CD4-positive, alpha-beta T cell treated with Interferon gamma for 1 hour (primary cell): ENCODE measurements at regions not wholly inside any gene's neighbourhood (a gene's known extent, or its start where the extent isn't known, plus 50 kb on each side); places are given as distances from the start of the nearest gene placed in this dataset.

Experiments
- DNase-seq: peaks from one replicate; pipeline ENCODE4 v3.0.0-alpha.2; 2020

DNA sequence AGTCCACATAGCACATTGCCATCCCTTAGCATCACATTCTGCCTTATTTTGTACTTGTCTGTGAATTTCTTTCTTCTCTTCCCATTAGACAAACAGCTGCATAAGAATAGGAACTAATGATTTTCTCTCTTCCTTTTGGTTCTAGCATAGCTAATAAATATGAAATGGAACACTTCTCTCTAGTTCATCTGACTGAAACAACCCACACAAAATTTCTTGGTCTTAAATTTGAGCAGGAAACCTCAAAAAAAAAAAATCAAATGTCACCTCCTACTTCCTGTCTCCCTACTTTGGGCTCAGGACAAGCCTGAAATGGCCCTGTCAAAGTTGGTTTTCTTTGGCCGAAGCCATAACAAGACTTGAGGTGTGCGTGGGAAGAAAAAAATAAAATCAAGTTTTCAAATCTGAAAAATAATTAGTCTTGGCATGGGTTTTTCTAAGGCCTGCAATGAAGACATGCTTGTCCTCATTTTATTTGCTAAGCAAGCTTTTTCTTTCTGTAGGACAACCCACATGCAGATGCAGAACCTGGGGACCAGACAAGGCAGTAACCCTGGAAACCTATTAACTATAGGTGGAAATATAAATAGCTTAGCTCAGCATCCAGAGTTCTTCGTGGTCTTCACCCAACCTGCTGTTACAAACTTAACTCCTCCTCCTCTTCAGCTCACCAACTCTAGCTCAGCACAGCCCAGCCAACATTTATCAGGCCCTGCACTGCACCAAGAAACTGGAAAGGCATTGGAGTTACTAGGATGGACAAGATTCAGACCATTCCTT is 523.5 kb upstream of the KLF4 start:
- DNase-seq: no peak

DNA sequence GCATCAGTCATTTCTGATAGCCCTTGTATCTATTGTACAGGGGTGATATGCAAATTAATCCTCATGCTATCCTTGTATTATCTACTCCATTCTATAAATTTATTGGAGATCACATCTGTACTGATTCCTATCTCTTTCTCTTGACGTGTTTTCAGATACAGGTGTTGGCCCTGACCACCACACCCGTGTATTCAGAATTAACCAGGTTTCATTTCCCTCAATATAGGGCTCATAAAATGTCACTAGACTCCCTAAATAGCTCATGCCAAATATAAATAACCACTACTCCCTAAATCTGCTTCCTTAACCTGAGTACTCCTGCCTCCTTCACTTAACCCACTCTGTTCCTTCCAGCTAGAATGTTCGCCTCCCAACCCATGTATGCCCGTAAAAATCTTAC is 522.8 kb upstream of the KLF4 start:
- DNase-seq: no peak

DNA sequence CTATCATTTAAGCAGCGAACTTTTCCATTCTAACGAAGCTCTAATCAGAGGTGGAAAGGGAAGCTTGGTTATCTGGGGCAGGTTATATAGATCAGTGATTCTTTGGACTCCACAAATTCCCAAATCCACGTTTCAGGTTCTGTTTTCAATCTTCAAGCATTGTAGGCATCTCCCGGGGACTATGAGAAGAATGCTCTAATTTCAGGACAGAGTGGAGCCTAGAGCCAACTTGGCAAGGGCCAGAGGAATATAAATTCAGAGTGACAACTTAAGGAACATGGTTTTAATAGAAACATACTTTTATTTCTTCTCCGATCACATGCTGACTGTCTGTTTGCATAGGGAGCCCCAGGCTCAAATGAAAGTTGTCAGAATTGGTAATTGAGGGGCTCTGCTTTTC is 514.0 kb upstream of the KLF4 start:
- DNase-seq: no peak

DNA sequence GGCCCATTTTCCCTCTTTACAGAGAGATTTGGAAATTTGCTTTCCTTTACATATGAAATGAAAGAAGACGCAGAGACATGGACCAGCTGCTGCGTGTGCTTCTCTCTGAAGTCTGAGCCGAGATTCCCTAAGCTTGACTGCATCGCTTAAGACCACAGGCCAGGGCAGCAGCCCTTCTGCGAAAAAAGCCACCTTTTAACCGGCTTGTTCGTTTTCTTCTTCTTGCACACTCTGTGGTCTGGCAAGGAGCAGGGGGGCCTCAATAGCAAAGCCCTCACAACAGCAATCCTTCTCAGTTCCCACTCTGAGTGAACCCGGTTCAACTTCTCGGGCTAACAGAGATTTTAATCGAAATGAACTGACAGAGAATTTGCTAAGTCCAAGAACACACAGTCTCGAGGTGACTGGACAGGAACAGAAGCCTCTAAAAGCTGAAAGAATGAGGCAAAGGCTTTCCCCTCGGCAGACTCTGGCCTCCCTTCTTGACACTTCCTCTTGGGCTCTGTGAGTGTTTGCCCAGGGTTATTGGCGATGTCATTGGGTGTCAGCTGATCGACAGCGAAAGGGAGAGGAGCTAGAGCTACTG is 512.9 kb upstream of the KLF4 start:
- DNase-seq: peak; percentile 10

DNA sequence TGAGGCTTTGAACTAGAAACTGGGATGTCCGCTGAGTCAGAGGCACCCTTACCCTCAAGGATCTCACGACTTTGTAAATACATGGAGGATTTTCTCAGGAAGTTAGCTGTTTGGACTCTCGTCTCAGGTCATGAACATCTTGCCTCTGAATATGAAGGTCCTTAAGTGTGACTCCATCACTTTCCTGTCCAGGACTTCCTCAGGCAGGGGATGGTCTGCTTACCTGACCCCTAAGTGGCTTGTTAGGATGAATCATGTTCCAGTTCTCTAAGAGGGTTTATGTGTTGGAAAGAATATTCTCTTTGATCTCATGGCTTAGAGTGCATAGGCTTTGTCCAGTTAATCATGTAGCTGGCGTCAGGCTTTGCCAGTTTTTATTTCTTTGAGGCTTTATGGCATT is 511.7 kb upstream of the KLF4 start:
- DNase-seq: no peak

DNA sequence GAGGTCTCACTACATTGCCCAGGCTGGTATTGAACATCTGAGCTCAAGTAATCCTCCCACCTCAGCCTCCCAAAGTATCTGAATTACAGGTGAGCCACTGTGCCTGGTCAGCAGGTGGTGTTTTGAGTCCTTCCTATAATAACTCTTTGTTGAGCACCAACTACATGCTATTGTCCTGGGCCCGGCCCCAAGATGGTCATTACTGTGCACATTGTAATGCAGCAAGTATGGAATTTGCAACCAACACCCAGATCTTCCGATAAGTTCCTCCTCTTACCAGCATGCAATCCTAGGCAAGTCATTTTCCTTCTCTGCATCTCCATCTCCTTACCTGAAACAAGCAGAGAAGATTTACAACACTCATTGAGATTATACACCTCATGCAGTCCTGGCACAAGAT is 510.3 kb upstream of the KLF4 start:
- DNase-seq: no peak

DNA sequence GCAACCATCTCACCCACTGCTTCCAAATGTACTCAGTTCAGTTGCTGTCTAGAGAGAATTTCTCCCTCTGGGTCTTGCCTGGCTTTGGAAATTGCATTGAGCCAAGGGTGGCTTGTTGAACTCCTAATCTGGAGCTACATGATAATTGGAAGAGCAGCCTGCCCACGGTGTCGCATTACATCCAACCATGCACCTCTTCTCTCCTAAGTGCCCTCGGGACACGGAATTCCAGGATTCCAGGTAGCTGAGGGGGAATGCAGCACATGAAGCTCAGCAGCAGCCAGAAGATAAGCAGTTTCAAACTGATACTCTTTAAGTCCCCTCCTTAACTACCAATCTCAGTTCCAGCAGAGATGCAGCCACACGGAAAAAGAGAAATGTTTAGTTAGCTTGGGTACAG is 509.4 kb upstream of the KLF4 start:
- DNase-seq: no peak

DNA sequence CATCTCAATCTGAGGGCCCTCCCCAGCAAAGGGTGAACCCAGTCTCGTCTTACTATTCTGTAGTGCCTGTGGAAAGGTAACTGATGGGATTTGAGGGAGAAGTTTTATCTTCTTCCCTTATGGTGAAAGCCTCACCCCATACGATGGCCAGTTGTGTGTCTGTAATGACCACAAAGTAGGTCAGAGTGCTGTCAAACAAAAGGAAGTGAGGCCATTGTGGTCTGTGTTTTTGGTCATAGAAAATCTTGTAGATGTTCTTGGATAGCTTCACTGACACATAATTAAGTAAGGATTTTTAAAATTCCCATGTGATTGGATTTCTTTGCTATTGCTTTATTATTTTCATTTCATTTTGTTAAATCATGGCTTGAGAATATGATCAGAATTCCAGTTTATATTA is 505.1 kb upstream of the KLF4 start:
- no peak for DNase-seq

DNA sequence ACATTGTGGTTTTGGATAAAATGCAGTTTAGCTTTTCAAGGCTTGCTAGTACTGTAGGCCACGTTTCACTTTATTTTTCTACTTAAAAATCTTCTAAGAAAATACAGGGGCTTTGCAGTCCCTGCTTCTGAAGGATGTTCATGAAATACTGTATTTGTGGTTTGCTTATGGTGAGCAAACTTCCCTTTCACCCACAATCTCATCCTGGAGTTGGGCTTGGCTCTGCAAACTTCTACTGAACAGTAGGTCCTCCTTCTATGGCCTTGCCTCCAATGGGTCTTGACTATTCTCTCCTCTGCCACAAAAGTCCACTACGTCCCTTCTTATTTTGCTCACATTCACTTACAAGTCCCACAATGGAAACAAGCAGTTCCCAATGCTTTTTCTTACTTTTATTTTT is 502.7 kb upstream of the KLF4 start:
- no peak for DNase-seq

DNA sequence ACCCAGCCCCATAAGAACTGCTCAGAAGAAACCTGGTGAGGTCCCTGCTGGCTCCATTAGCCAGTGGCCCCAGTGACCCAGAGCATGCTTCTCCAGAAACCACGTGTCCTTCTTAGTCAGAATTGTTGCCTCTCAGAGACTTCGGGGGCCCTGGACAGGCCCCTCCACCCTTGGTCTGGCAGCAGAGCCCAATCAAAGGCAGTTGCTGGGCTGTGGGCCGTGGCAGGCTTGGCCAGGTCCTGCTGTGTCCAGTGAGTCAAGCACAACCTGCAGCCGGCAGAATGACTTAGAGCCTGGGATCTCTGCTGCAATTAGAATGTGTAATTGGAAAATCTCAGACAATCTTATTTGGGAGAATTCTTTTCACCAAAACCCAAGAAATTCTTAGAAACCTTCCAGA is 502.0 kb upstream of the KLF4 start:
- DNase-seq: no peak

DNA sequence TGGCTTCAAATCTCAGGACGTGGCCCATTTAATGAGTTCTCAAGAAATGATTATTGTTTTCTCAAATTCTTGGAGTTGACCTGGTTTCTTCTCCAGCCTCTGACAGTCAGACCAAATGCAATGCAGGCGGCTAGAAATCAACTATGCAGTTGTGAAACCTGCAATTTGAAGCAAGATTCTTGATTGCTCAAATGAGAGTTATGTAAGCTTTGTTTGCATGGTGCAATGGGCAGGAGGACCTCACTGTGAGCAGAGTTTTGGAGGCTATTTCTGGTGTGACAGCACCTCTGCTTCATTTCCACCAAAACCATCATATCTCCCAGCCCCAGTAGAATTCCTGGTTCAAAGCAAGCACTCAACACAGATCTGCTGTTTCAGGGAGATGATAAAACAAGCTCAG is 500.0 kb upstream of the KLF4 start:
- peak; percentile 16 for DNase-seq

DNA sequence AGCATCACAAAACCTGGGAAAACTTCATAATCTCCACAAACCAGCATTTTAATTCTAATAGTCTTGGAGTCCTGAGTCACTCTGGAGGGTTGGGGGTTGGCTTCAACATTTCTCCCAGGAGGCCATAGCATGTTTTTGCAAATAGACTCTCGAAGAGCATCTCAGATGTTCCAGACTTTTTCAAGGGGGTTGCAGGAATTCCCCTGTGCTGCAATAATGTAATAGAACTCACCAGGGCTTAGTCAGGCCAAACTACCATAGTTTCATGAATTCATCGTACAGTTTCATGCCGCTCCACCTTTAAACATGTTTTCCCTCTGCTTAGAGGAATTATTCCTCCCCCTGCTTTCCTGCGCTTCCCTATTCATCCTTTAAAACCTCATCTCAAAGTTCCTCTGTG is 499.5 kb upstream of the KLF4 start:
- no peak for DNase-seq

DNA sequence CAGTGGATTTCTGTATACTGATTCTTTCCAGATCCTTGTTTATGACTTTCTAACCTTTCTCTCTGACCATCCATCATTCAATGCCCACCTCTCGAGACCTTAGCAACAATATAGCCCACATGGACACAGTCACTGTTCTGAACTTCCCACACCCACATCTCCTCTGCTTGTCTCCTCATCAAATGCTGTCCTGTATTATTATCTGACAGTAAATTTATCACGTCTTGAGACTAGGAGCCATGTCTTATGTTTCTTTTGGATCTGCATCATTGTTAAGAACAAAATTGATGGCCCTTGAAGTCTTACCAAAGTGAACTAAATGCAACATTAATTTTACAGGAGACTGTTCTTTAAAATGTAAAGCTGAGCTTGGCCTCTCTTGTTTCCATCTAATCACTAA is 495.4 kb upstream of the KLF4 start:
- DNase-seq: no peak

DNA sequence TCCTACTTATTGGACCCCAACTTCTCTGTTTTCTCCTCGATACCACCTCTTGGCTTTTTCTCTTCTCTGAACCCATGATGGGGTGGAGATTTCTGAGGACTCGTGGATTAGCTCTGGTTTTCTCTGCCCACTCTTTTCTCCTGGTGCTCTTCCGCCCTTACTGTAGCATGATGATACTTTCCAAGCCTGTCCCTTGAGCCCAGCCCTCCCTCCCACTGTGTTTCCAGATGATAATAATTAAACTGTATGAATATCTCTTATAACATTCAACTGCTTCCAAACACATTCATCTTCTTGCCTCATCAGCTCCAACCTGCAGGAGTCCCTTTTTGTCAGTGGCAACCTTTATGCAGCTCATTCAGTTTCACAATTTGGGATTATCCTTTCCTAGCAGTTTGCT is 494.2 kb upstream of the KLF4 start:
- no peak for DNase-seq

DNA sequence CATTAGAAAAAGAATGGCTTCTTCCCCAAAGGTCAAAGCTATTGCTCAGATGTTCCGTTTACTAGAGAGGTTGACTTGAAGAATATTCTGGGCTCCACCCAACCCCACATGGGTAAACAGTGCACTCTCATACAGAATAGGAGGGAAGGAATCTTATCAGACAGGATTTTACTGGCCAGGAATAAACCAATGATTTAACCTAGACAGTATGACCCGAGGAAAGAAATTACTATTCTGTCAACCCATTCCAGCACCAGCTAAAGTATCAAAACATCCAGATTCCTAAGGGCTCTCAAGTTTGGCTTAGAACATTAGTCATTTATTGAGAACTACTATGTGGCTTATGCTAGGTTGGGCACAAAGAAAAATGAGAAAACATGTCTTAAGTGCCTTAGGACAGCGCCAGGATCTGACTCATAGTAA is 493.6 kb upstream of the KLF4 start:
- no peak for DNase-seq

DNA sequence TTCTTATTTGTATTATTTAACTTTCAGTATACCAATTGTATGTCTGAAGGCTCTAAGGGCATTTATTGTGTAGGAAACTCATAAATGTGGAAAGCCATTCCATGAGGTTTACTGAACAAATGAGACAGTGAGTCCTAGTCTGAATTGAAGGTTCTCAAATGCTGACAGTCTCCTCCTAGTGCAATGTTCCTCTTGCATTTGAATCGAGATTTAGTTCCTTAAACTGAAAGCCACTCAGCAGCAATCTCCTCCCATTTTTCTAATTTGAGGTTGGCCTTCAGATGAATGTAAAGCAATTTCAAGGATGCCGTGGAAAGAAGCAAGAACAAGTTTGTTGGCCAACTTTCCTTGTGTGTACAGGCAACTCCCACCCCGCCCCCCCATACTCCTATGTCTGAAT is 493.2 kb upstream of the KLF4 start:
- DNase-seq: no peak

DNA sequence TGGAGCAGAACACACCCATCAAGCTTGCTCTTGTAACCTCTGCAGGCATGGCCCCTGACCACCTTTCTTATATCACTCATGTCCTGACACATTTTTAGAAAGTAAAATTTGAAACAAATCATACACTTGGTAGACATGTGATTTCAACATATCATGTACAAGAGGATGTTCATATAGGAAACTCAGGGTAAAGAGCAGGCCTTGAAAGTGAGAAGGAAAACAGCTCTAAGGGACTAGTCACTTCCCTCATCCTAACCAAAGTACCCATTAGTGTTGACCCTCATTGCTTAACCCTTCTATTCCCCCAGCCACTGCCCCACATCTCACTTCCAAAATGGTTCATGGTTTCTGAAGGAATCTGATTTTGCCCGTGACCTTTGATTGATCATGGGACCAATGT is 492.4 kb upstream of the KLF4 start:
- no peak for DNase-seq

DNA sequence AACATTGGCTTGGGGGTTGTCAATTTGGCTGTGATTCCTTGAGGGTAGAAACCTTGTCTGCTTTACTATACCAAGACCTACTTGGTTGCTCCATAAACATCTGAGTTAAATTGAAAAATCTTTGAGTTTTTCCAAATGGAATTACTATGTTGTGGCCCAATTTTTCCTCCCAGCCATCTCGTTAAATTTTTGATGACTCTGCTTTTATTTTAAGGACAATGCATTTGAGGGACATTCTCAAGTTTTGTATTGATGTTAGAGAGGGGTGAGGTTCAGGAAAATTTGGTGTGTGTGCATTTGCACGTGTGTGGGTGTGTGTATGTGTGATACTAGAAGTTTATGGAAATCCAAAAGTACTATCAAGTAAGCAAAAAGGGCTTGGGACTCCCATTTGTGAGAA is 491.4 kb upstream of the KLF4 start:
- DNase-seq: no peak

DNA sequence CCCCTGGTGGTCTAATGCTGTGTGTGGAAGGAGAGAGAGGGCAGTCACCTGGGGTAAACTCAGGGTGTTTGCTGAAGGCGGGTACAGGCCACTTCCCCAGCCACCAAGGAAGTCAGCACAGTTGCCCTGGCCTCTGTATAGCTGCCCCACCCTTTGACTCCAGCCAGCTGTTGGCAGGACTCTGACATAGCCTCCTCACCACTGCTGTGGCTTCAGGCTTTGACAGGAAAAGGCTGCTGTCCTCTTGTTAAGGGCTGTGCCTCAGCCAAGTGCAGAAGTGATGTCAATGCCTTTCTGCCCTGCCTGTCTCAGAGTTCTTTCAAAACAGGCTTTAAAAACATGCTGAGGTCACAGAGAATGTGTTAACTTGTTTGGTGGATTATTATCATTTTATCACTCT is 487.2 kb upstream of the KLF4 start:
- DNase-seq: peak; percentile 73

DNA sequence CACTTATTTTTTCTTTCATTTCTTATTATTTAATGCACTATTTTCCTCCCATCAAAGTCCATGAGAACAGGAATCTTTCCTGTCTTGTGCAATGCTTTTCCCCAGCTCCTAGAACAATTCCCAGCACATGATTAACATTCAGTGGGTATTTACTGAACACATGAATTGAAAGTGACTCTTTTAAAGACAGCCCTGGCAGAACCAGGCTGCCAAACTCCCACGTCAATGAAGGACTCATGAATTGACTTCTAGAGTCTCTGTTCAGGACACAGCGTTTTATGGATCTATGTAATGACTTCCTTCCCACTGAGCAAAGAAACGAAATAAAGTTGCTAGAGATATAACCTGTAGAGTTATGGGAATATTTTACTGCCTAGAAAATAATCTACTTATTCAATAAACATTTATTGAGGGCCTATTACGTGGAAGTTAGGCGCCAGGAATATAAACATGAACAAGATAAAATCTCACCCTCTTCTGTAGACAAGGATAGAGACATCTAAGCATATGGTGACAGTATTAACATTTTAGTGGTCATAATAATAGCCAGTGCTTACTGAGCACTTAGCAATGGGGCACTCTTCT is 485.9 kb upstream of the KLF4 start:
- no peak for DNase-seq

DNA sequence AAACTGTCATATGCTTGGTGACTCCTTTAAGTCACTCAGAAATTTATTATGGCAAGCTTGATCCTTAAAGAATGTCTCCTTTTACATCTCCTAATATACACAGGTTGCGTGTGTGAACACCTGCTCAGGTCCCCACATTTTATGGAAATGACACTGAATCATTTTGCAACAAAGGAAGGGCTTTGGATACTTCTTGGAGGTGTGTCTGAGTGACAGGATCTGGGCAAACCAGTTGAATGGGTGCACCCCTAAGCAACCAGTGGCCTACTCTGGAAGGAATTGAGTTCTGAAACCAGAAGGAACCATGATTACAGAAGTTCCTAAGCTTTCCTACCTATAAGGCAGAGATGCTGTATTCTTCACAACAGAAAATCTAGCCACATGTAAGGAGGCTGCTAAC is 483.9 kb upstream of the KLF4 start:
- no peak for DNase-seq

DNA sequence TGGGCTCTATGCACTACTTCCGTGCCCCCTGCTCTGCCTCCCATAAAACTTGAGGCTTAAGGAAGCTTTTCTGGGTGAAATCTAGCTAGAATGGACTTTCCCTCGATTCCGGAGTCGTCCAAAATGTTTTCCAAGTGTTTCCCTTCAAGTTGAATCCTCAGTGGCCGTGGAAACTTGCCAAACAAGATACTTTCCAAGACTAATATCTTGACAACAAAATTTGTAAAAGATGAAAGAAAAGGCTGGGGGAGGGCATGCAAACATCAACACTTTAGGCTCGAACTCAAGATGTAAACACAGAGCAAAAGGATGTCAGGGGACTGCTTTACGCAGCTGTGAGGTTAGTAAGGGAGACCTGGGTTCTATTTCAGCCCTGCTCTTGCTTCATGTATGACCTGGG is 482.8 kb upstream of the KLF4 start:
- DNase-seq: no peak

DNA sequence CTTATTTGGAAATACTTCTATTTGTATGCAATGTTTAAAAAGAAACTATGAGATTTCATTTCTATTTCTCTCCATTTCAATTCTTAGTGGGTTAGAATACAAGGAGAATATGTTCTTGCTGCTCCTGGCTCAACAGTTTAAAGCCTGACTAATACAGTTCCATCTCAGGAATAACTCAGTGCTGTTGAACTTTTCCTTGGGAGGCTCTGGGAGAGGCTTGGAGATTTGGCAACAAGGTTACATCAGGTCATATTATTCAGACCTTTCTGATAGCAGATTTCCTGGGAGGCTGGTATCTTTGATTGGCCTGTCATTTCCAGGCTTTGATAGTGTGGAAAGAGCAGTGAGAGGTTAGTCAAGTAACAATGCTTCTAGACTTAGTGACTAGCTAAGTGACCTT is 481.7 kb upstream of the KLF4 start:
- no peak for DNase-seq

DNA sequence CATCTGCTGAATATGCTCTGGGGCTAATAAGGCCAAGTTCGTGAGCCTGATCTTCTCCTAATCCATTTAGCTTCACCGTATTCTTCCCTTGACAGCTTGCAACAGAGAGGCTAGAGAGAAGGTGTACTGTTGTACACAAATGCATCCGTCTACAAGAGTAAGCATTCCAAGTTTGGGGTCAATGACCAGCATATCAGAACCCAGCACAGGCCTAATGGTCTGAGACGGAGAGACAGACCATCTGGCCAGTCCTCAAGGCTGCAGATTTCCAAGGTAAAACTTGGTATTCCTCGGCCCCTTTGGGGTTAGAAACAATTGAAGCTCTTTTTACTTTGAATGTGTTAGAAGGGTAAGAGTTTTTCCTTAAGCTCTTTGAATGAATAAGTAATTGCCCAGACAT is 481.2 kb upstream of the KLF4 start:
- no peak for DNase-seq

DNA sequence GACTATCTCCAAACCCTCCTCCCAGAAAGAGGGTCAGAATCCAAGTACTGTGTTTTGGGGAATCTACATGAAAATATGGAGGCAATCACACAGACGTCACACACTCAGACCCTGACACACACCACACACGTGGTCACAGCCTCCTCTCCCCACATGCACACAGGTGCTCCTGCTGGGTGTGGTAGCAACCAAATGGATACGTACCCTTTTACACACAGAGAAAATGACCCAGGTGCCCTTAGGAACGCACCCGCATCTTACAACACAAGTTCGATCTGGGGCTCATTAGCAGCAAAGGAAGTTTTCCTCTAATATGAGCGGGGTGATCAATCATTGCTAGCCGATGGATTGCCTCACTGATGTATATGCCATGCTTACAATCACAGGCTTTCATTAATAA is 480.2 kb upstream of the KLF4 start:
- DNase-seq: no peak
